GM18858 (cell line): ENCODE measurements at regions not wholly inside any gene's neighbourhood (a gene's known extent, or its start where the extent isn't known, plus 50 kb on each side); places are given as distances from the start of the nearest gene placed in this dataset.

ENCODE experiments used
- ATAC-seq: cut with Tn5 transposase; IDR thresholded peaks from one replicate; pipeline ENCODE4 v1.9.1; 2021; ENCODE audit not compliant: unreplicated experiment

DNA sequence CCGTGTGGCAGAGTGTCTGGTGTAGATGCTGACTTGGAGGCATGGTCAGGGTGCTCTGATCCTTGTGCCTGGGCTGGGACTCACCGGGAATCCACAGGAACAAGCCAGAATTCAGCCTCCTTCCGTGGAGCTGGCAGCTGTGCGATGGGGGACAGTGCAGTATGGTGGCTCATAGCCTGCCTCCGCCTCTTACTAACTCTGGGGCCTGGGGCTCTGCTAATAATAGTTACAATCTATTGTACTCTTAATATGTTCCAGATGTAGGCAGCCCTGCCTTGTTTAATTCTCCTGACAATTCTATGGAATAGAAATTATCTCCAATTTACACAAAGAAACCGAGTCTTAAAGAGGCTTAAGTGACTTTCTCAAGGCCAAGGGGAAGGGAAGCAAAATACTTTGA lies 77.6 kb downstream of the PCDH1 start:
- no peak for ATAC-seq

DNA sequence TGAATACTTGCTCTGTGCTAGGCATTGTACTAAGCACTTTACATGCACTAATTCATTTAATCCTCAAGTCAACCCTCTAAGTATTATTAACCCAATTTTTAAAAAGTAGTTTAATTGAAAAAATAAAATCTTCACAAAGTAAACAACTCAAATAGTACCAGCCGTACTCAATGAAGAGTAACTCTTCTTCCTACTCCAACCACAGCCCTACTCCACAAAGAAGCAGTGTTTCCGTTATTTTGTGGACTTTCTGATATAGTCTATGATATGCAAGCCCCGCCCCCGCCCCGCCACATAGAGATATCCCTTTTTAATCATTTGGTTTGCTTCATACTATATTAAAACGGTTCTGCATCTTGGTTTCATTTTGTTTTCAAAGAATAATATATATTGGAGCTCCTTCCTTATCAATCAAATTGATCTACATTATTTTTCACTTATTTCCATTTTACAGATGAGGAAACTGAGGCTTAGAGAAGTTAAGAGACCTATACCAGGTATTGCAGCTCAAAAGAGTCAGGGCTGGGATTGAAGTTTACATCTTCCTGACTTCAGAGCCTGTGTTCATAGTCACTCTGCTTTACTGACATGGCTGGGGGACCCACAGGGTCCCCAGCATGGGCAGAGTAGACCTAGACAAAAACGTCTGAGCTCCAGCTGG lies 78.6 kb downstream of the PCDH1 start:
- ATAC-seq = no peak

DNA sequence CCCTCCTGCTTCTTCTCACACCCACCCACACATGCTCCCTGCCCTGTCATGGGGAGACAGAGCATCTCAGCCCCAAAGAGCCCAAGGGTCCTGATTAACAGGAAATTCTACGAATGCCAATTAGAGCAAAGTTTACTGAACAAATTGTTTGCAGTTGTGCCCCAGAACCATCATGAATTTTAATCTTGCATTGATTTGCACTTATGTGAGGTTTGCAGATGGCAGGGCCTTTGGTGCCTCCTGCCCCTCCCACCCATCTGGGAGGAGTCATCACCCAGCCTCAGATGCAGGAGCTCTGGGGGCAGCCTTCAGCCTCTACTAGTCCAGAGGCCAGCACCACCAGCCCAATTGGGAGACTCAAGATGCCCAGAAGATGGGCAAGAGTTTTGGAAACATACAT lies 80.8 kb downstream of the PCDH1 start:
- no peak for ATAC-seq

DNA sequence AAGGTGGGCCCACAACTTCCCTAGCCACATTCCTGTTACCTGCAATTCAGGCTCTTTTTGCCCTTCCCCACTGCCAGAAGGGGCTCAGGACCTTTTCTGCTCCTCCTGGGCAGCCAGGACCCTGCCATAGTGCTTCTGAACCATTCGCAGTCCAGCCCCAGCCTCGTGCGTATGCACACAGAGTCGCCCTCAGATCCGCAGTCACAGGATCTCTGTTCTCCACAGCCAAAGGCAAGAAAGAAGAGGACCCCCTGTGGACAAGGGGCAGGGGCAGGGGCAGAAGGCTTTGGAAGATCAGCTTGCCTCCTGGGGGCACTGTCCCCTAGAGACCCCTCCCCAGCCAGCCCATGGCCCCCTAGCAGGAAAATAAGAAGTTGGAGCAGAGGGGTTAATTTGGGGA lies 82.8 kb downstream of the PCDH1 start:
- no peak for ATAC-seq

DNA sequence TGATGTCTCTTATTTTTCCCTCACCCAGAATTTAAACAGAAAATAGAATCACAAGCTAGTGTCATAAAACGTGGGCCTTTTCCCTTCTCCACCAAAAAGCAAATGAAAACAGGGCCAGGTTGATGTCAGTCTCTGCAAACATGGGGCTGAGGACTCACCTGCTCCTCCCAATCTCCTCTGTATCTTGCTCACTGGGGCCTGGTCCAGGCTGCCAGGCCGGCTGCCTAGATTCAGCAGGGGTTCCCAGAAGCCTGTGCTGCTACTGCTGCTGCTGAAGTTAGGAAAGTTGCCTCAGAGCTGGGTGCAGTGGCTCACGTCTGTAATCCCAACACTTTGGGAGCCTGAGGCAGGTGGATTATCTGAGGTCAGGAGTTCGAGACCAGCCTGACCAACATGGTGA lies 84.3 kb downstream of the PCDH1 start:
- no peak for ATAC-seq

GRCh38 chr5:141793403-141793802 lies 84.8 kb downstream of the PCDH1 start:
- ATAC-seq = no peak

DNA sequence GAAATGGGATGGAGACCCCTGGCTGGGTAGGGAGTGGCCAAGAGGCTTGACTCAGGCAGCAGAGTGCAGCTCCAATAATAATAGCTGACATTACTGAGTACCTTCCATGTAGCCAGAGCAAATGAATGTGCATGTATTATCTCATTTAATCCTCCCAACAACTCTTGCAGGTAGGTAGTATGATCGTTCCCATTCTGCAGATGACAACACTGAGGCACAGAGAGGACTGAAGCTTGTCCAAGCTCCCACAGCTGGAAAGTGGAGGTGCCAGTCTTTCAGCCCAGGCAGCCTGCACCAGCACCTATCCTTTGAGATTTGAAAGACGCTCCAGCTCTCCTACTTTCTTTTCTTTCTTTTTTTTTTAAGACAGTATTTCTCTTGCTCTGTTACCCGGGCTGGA lies 87.6 kb downstream of the PCDH1 start:
- ATAC-seq = no peak

DNA sequence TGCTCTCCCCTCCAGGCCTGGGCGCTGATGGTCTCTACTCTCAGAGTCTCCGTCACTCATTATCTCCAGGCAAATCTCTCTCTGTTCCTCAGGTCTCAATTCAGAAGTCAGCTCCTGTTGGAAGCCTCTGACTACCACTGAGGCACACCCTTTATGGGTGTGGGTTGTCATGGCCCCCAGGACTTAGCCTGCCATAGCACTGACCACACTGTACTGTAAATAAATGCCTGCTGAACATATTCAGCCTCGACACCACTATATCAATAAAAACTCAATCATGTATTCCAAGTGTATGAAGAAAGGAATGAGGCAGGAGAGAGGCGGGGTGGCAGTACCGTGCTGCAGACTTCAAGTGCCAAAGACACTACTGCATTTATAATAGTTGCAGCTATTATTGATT lies 88.9 kb downstream of the PCDH1 start:
- ATAC-seq = no peak

- ATAC-seq = no peak
Measured at GRCh38 chr5:141788296-141788970, 89.8 kb downstream of the PCDH1 start.

DNA sequence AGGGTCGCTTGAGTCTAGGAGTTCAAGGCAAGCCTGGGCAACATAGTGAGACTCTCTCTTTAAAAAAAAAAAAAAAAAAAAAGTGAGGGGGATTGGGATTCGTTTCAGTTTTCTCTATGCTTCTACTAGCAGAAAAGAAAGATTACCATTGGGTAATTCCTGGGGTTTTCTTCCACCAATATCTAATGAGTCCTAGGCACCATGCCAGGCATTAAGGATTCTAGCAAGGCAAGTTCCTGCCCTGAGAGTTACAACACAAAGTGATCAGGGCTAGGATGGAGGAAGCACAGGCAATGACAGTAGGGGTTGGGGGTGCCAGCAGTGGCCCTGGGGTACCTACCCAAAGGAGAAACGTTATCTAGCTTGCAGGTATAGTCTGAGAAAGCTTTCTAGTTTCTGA lies 90.8 kb downstream of the PCDH1 start:
- ATAC-seq = no peak

GRCh38 chr5:141786700-141787099 lies 91.5 kb downstream of the PCDH1 start:
- no peak for ATAC-seq

GRCh38 chr5:141785711-141786110 lies 92.5 kb downstream of the PCDH1 start:
- no peak for ATAC-seq

GRCh38 chr5:141785135-141785534 lies 93.1 kb downstream of the PCDH1 start:
- ATAC-seq = no peak

DNA sequence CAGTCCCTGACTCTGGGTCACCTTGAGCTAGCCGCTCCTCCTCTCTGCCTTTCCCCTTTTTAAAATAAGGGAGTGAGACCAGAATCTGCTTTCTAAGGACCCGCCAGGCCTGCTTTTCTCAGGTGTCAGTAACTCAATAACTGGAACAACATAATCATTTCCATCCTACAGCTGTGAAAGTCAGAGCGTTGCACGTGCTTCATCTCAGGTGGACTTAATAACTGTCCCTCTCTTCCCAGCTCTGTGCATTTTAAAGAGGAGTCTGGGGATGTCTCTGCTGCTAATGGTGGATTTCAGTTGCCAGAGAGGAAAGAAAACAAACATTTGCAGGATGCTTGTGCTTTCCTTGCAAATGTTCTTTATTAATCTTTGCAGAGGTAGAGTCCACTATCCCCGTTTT lies 93.7 kb downstream of the PCDH1 start:
- ATAC-seq = no peak

- no peak for ATAC-seq
Measured at GRCh38 chr5:141783947-141784296, 94.3 kb downstream of the PCDH1 start.

DNA sequence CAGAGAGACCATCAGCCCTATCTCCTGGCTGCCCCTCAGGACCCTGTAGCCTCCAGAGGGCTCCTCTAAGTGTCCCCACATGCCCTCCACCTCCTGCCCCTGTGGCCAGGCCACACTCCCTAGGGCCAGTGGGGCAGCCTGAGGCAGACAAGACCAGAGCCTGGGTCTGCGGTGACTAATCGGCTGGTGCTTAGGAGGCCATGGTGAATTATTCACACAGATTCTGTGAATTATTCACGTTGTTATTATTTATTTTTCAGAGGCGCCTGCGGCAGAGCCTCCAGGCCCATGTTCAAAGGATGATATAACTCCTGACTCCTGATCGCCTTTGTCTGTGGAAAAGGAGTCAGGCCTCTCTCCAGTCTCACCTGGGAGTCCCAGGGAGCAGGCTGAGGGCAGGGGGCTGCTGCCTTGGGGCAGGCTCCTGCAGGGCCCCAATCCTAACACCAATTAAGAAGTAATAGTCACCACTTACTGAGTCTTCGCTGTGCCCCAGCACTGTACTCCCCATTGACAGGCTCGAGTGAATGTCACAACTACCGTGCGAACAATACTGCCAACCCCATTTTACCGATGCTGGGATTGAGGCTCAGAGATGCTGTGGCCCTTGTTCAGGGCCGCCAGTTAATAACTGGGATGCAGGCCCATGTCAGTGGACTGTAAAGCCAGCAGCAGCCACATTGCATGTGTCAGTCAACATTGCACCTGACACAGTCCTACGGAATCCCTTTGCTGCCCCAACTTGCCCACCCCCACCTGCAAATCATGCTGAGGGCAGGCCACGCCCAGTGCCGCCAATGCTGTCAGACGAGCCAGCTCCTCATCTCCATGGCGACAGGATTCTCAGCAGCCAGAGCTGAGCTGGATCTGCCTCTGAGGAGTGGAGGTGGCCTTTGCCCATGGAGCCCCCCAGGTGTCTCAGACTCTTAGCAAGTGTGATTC lies 94.9 kb downstream of the PCDH1 start:
- ATAC-seq = no peak

DNA sequence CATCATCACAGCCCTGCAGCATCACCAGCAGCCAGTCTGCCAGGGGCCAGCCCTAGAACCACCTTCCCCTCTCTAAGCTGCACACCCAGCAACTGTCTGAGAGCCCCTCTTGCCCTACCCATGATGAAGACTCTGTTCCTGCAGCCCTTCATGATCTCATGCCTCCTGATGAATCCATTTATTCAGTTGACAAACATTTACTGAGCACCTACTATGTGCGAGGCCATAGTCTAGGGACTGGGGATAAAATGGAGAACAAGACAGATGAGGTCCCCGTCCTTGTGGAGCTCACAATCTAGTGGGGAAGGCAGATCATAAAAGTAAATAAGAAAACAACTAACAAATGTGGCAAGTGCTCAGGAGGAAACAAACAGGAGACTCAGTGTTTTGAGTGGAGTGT lies 96.3 kb downstream of the PCDH1 start:
- ATAC-seq = no peak

- peak; percentile 63 for ATAC-seq
Measured at GRCh38 chr5:141780952-141781781, 97.0 kb downstream of the PCDH1 start.

- no peak for ATAC-seq
Measured at GRCh38 chr5:141780240-141780951, 97.8 kb downstream of the PCDH1 start.

- ATAC-seq = no peak
Measured at GRCh38 chr5:141779503-141779973, 97.5 kb upstream of the ARAP3 start.
